PC-9 (cell line): ENCODE measurements at regions not wholly inside any gene's neighbourhood (a gene's known extent, or its start where the extent isn't known, plus 50 kb on each side); places are given as distances from the start of the nearest gene placed in this dataset.

ENCODE experiments used
- EZH2 ChIP-seq: fragments of 200-600 bp; sonication (generic); IDR thresholded peaks from 2 replicates; pipeline ENCODE4 v1.8.0; 2017; ENCODE audit warnings: antibody characterized with exemption, low read depth
- TF ChIP-seq, protein P1 (sequence below): fragments of 200-600 bp; sonication (generic); conservative IDR thresholded peaks from 2 replicates; pipeline ENCODE4 v1.6.1; 2017; ENCODE audit warnings: mixed run types, antibody characterized with exemption, mild to moderate bottlenecking, moderate library complexity

DNA sequence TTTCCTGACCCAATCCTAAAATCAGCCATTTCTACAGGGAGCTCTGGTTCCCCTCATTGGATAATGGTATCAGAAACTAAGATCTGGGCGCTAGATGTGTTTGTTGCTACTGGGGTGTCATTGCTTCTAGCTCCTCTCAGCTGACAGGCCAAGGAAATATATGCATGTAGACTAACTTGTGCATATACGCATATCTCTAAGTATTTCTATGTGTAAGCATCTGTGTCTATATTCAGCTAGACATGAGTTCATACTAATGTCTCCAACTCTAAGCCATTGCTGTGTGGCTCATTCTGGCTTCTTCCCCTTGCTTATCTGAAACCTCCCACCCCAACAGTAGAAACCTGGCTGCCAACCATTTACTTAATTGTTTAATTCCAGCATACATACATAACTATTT, 130.3 kb upstream of the MAGI3 start:
- TF ChIP-seq, protein P1, sequence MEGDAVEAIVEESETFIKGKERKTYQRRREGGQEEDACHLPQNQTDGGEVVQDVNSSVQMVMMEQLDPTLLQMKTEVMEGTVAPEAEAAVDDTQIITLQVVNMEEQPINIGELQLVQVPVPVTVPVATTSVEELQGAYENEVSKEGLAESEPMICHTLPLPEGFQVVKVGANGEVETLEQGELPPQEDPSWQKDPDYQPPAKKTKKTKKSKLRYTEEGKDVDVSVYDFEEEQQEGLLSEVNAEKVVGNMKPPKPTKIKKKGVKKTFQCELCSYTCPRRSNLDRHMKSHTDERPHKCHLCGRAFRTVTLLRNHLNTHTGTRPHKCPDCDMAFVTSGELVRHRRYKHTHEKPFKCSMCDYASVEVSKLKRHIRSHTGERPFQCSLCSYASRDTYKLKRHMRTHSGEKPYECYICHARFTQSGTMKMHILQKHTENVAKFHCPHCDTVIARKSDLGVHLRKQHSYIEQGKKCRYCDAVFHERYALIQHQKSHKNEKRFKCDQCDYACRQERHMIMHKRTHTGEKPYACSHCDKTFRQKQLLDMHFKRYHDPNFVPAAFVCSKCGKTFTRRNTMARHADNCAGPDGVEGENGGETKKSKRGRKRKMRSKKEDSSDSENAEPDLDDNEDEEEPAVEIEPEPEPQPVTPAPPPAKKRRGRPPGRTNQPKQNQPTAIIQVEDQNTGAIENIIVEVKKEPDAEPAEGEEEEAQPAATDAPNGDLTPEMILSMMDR, result no peak
- TF ChIP-seq EZH2, result no peak
